RWPE1 (cell line): ENCODE measurements at regions not wholly inside any gene's neighbourhood (a gene's known extent, or its start where the extent isn't known, plus 50 kb on each side); places are given as distances from the start of the nearest gene placed in this dataset.

ENCODE experiments used
- CTCF ChIA-PET: fragments of 350-600 bp; sonication (Branson Sonifier 250); formaldehyde crosslinking; extraction: SDS; loops from one replicate; lab custom pipeline; 2021; lab: Yijun Ruan, JAX
- POLR2A ChIA-PET: fragments of 400-600 bp; formaldehyde crosslinking; extraction: SDS; loops from one replicate; lab custom pipeline; 2020; ENCODE audit warnings: antibody characterized with exemption; ENCODE audit not compliant: low non-redundant PET; lab: Yijun Ruan, JAX
- DNase-seq: peaks from one replicate; pipeline ENCODE4 v3.0.0; 2012; ENCODE audit warnings: low spot score
- H3K27ac ChIP-seq: fragments of 450-650 bp; 2 replicates; pipeline ENCODE4 v1.5.1; 2017
- TF ChIP-seq, protein P1 (sequence below): fragments of 450-650 bp; conservative IDR thresholded peaks from 2 replicates; pipeline ENCODE4 v1.5.1; 2017; ENCODE audit warnings: low read depth, mild to moderate bottlenecking

DNA sequence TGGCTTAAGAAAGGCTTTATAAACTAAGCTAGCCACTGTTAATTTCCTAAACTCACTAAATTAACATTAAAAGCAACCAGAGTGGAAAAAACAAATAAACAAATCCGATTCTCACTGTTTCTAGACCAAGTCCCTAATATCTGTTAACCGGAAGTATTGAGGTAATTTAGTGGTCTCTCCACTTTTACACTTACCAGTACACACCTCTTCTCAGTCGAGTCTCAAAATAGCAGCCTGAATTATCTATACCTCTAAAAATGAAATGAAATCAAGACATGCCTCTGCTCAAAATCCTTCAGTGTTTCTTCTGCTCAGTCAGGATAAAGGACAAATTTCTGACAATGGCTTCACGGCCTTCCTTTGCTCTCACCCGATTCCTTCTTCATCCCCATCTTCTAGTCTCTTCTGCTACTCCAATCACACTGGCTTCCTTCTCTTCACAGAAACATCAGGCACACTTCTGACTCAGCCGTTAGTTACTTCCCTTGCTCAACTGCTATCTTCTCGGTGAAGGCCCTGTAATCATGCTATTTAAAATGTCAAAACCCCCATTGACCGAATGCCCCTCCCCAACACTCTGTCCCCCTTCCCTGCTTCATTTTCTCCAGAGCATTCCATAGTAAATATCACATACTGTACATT lies 161.3 kb downstream of the KITLG start:
- TF ChIP-seq, protein P1, sequence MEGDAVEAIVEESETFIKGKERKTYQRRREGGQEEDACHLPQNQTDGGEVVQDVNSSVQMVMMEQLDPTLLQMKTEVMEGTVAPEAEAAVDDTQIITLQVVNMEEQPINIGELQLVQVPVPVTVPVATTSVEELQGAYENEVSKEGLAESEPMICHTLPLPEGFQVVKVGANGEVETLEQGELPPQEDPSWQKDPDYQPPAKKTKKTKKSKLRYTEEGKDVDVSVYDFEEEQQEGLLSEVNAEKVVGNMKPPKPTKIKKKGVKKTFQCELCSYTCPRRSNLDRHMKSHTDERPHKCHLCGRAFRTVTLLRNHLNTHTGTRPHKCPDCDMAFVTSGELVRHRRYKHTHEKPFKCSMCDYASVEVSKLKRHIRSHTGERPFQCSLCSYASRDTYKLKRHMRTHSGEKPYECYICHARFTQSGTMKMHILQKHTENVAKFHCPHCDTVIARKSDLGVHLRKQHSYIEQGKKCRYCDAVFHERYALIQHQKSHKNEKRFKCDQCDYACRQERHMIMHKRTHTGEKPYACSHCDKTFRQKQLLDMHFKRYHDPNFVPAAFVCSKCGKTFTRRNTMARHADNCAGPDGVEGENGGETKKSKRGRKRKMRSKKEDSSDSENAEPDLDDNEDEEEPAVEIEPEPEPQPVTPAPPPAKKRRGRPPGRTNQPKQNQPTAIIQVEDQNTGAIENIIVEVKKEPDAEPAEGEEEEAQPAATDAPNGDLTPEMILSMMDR = no peak
- no peak overlapping the region for H3K27ac ChIP-seq
- no peak for DNase-seq
- POLR2A ChIA-PET = no interaction called here
- CTCF ChIA-PET = no interaction called here

DNA sequence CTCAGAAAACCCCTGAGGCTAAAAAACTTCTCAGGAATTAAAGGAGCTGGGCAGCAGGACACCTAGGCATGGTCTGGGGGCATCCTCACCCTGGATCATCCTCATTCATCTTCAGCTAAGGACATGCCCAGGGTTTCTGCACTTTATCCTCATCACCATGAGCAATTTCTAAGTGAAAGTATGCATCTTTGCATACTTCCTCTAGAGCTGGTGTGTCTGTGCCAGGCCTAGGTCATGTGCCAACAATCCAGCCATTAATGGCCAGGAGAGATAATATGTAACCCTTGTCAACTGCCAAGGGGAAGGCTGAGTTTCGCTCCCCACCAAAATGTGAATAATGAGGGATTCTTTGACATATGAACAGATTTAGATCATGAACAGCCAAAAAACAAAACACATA lies 160.5 kb downstream of the KITLG start:
- no peak overlapping the region for H3K27ac ChIP-seq
- POLR2A ChIA-PET = no interaction called here
- DNase-seq = no peak
- CTCF ChIA-PET = no interaction called here
- TF ChIP-seq, protein P1 = no peak

DNA sequence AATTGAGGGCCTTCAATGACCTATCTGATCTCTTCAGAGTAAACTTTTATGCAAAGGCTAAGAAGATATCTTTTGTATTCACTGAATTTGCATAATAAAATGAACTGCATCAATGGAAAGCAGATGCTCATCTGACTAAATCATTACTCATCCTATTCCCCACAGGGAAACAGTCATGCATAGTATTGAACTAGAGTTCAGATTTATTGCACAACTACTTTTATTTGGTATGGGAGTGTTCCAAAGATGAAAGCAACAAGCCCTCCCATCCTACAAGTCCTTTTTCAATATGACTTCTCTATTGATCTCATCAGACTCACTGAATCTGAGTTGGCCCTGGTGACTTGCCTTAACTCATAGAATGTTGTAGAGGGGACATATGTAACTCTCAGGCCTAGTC lies 159.8 kb downstream of the KITLG start:
- CTCF ChIA-PET = interaction anchor here (0.6 to 0.7 kb wide), 2 partner anchors 159 to 1171 kb away, joined by 3 to 5 read pairs; no protein-coding TSS in a partner anchor
- DNase-seq = peak; percentile 86
- POLR2A ChIA-PET = no interaction called here
- H3K27ac ChIP-seq = no peak overlapping the region
- TF ChIP-seq, protein P1 = no peak

DNA sequence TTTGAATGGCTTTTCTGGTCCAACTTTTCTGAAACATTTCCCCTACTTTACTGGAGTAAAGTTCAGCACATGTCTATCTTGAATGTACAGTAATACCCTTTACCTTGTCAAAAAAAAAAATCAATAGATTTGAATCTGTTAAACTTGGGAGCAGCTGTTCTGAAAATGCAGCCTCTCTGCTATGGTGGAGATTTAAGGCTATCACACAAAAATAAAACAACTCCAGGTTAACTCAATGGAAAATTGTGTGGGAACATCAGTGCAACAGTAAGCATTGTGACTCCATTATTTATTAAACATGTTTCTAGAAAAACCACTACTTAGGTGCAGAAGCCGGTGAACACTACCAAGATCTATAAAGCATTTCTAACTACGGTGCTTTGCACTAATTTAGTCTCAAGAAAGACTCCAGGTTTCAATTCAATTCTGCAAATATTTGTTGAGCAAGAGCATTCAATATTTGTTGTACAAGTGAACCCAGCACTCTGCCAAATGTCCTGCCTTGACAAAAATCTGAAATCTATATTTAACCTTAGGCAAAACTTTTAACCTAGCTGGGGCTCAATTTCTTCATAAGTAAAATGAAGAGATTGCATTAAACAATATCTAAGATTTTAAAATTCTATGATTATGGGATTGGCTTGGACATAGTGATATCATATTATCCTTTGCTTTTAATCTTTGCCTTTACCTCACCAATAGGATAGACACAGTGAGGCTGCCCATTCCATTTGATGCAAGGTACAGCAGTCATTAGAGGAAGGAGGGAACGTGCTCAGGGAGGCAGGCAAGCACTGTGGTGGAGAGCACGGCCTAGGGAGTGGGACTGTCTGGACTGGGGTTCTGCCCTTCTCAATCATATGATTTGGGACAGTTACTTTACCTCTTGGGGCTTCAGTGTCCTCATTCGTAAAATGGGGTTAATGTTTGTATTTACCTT lies 155.2 kb downstream of the KITLG start:
- TF ChIP-seq, protein P1 = no peak
- H3K27ac ChIP-seq = no peak overlapping the region
- ChIA-PET CTCF (no interaction called here), POLR2A (no interaction called here)
- DNase-seq = no peak

DNA sequence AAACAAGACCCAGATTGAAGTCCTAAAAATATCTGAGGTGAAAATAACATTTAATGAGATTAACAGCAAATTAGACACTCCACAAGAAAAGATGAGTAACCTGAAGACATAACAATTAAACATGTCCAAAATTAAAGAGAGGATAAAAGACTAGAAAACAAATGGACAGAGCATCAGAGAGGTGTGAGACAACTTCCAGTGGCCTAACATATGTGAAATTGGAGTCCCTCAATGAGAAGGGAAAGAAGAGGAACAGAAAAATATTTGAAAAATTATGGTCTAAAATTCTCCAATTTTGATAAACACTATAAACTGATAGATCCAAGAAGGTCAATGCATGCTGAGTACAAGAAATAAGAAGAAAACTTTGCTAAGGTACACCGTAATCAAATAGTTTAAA lies 151.9 kb downstream of the KITLG start:
- no peak for DNase-seq
- CTCF ChIA-PET = no interaction called here
- no peak overlapping the region for H3K27ac ChIP-seq
- POLR2A ChIA-PET = no interaction called here
- TF ChIP-seq, protein P1 = no peak

DNA sequence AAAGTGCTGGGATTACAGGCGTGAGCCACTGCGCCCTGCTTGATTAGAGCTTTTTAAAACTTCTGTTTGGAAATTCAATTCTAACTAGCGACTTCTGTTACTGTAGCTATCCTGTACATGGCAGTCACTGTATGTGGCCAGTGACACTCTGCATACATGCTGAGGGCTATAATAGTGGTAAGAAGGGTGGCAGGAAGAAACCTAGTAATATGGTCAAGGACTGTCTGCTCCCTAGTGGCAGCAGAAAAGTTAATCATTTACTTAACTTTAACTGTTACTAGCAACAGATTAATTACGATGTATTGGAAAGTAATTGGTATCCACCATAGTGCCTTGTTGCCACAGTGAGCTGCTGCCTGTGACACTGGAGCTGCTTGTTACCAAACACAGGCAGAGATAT lies 149.0 kb downstream of the KITLG start:
- DNase-seq = no peak
- H3K27ac ChIP-seq = no peak overlapping the region
- POLR2A ChIA-PET = no interaction called here
- TF ChIP-seq, protein P1 = no peak
- CTCF ChIA-PET = interaction anchor here (0.6 kb wide), 1 partner anchor 1242 kb away, joined by 3 read pairs; no protein-coding TSS in a partner anchor
